ENCODE measurements at regions not wholly inside any gene's neighbourhood (a gene's known extent, or its start where the extent isn't known, plus 50 kb on each side); places are given as distances from the start of the nearest gene placed in this dataset.

DNA sequence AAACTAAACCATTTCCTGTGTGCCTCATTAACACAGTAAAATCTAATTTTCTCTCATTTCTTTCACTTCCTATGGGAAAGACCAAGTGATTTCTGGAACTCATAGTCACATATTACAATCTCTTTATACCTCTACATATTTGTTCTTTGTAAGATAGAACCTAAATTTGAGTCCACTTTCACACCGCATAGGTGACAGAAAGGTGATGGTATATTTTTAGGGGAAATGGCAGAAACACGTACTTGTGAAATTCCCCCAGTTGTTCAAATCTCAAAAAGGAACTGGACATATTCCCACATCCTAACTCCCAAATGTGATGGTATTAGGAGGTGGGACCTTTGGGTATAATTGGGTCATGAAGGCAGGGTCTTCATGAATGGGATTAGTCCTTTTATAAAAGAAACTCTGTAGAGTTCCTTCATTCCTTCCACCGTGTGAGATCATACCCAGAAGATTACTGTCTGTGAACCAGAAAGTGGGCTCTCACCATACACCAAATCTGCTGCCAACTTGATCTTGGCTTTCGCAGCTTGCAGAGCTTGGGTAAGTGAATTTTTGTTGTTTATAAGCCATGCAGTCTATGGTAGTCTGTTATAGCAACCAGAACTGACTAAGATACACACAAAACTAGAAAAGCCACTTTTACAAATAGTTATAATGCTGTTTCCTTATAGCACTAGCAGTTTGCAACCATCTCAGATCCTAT lies 542.1 kb downstream of the DSC3 start:
- POLR2A ChIA-PET (ENCODE audit: partially characterized antibody): no interaction called here
- H3K36me3 ChIP-seq (ENCODE audit: insufficient read depth, low read length): no peaks in the 10 kb centered on the region
- no peaks in the 10 kb centered on the region for H3K4me1 Mint-ChIP-seq

DNA sequence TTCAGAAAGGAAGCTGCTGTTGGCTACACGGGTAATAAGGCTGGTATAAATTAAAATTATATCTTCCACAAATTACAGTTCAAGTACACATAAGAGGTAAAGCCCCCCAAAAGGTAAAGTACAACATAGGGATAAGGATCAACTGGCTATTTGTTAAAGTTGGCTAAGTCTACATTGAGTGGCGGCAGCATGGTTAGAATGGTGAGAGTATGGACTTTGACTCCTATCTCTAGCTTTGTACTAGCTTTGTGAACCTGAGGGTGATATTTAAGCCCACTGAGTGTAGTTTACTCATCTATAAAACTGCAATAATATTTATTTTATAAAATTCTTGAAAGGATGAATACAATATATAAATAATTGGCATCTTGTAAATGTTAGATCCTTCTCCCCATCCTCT lies 542.8 kb downstream of the DSC3 start:
- POLR2A ChIA-PET (ENCODE audit: partially characterized antibody): no interaction called here
- no peaks in the 10 kb centered on the region for H3K9me3 ChIP-seq (ENCODE audit: control insufficient read depth in 1 of 2, low read length in 2 of 2)
- Mint-ChIP-seq H3K4me3 (no peak overlapping the region), H3K9me3 (peaks cover 0 to 9% (median under 1%) of the 10 kb centered on the region in 8 donors), H3K36me3 (no peaks in the 10 kb centered on the region), H3K27ac (no peak overlapping the region), H3K27me3 (no peaks in the 10 kb centered on the region), H3K4me1 (no peaks in the 10 kb centered on the region)
- no peaks in the 10 kb centered on the region for H3K4me1 ChIP-seq (ENCODE audit: insufficient read depth, low read length)
- no peaks in the 10 kb centered on the region for H3K27me3 ChIP-seq (ENCODE audit: insufficient read depth, low read length)
- intact Hi-C loops (cut with micrococcal nuclease): no loop called here
- H3K36me3 ChIP-seq (ENCODE audit: insufficient read depth, low read length): no peaks in the 10 kb centered on the region
- no peak overlapping the region for H3K4me3 ChIP-seq (ENCODE audit: low read length in 2 of 2)
- H3K27ac ChIP-seq (ENCODE audit: low read depth, low read length): no peak overlapping the region
- CTCF ChIA-PET (ENCODE audit: partially characterized antibody): no interaction called here
- DNase-seq: no peak

More for the DNA sequence above, 542.1 kb downstream of the DSC3 start:
- Histone ChIP-seq H3K27ac (ENCODE audit: low read depth, low read length) (no peak overlapping the region), H3K27me3 (ENCODE audit: insufficient read depth, low read length) (no peaks in the 10 kb centered on the region), H3K4me1 (ENCODE audit: insufficient read depth, low read length) (no peaks in the 10 kb centered on the region), H3K4me3 (ENCODE audit: low read length in 2 of 2) (no peak overlapping the region), H3K9me3 (ENCODE audit: control insufficient read depth in 1 of 2, low read length in 2 of 2) (no peaks in the 10 kb centered on the region)
- no peak for DNase-seq
- Mint-ChIP-seq H3K27ac (no peak overlapping the region), H3K9me3 (peaks cover 0 to 9% (median under 1%) of the 10 kb centered on the region in 8 donors), H3K4me3 (no peak overlapping the region), H3K36me3 (no peaks in the 10 kb centered on the region), H3K27me3 (no peaks in the 10 kb centered on the region)
- CTCF ChIA-PET (ENCODE audit: partially characterized antibody): no interaction called here
- intact Hi-C loops (cut with micrococcal nuclease): no loop called here

DNA sequence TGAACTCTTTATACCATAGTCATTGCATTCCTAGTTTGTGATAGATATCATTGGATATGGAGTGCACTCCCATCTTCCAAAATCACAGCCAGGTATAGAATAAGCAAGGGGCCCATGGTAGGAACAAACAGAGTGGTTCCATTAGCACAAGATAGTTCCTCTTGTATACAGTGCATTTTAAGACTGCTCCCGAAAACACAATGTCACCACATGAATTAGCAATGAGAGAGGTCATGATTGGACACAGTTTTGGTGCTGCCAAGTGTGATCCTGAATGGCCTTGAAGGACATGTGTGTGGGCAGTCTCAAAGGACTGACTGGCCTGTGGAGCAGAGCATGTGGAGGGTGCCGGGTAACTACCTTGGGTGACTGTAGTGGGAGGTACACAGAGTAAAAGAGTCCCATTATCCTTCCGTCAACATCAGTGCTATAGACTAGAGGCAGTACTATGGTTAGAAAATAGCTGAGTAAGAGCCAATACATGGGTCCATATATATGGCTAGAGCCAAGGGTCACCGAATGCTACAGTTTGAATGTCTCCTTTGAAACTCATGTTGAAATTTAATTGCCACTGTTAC lies 549.9 kb downstream of the DSC3 start:
- H3K27ac Mint-ChIP-seq: no peak overlapping the region
- Histone ChIP-seq H3K4me3 (ENCODE audit: low read length in 2 of 2) (no peak overlapping the region), H3K4me1 (ENCODE audit: insufficient read depth, low read length) (no peaks in the 10 kb centered on the region), H3K27ac (ENCODE audit: low read depth, low read length) (no peak overlapping the region), H3K27me3 (ENCODE audit: insufficient read depth, low read length) (no peaks in the 10 kb centered on the region), H3K9me3 (ENCODE audit: control insufficient read depth in 1 of 2, low read length in 2 of 2) (no peaks in the 10 kb centered on the region), H3K36me3 (ENCODE audit: insufficient read depth, low read length) (no peaks in the 10 kb centered on the region)
- DNase-seq: no peak
- H3K9me3 Mint-ChIP-seq: peaks cover 0 to 20% (median 10%) of the 10 kb centered on the region in 8 donors
- H3K27me3 Mint-ChIP-seq: no peaks in the 10 kb centered on the region
- ChIA-PET CTCF (ENCODE audit: partially characterized antibody) (no interaction called here), POLR2A (ENCODE audit: partially characterized antibody) (no interaction called here)
- no peak overlapping the region for H3K4me3 Mint-ChIP-seq
- H3K4me1 Mint-ChIP-seq: no peaks in the 10 kb centered on the region
- H3K36me3 Mint-ChIP-seq: no peaks in the 10 kb centered on the region
- intact Hi-C loops (cut with micrococcal nuclease): no loop called here

DNA sequence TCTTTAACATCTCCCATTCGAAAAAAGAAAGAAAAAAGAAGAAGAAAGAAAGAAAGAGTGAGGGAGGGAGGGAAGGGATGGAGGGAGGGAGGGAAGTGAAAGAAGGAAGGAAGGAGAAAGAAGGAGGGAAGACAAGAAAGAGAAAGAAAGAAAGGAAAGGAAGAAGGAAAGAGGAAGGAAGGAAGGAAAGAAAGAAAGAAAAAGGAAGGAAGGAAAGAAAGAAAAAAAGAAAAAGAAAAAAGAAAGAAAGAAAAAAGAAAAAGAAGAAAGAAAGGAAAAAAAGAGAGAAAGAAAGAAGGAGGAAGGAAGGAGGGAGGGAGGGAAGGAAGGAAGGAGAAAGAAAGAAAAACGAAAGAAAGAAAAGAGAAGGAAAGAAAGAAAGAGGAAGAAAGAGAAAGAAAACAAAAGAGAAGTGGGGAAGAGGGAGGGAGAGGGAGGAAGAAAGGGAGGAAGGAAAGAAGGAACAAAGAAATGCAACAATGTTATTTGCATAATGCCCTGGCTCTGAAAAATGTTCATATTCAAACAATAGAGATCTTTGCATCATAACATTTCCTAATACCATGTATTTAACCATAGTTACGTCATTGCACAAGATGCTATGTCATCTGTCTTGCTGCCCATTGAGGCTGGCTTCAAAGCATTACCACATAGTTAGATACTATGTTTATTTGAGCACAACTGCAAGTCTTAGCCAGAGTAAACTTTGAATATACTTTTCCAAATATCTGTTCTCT lies 550.6 kb downstream of the DSC3 start:
- intact Hi-C loops (cut with micrococcal nuclease): no loop called here
- Mint-ChIP-seq H3K27me3 (no peaks in the 10 kb centered on the region), H3K27ac (no peak overlapping the region), H3K4me3 (no peak overlapping the region), H3K9me3 (peaks cover 0 to 24% (median 11%) of the 10 kb centered on the region in 8 donors), H3K36me3 (no peaks in the 10 kb centered on the region), H3K4me1 (no peaks in the 10 kb centered on the region)
- Histone ChIP-seq H3K36me3 (ENCODE audit: insufficient read depth, low read length) (no peaks in the 10 kb centered on the region), H3K4me3 (ENCODE audit: low read length in 2 of 2) (no peak overlapping the region), H3K4me1 (ENCODE audit: insufficient read depth, low read length) (no peaks in the 10 kb centered on the region), H3K9me3 (ENCODE audit: control insufficient read depth in 1 of 2, low read length in 2 of 2) (no peaks in the 10 kb centered on the region), H3K27ac (ENCODE audit: low read depth, low read length) (no peak overlapping the region), H3K27me3 (ENCODE audit: insufficient read depth, low read length) (no peaks in the 10 kb centered on the region)
- no peak for DNase-seq
- CTCF ChIA-PET (ENCODE audit: partially characterized antibody): no interaction called here
- POLR2A ChIA-PET (ENCODE audit: partially characterized antibody): no interaction called here

DNA sequence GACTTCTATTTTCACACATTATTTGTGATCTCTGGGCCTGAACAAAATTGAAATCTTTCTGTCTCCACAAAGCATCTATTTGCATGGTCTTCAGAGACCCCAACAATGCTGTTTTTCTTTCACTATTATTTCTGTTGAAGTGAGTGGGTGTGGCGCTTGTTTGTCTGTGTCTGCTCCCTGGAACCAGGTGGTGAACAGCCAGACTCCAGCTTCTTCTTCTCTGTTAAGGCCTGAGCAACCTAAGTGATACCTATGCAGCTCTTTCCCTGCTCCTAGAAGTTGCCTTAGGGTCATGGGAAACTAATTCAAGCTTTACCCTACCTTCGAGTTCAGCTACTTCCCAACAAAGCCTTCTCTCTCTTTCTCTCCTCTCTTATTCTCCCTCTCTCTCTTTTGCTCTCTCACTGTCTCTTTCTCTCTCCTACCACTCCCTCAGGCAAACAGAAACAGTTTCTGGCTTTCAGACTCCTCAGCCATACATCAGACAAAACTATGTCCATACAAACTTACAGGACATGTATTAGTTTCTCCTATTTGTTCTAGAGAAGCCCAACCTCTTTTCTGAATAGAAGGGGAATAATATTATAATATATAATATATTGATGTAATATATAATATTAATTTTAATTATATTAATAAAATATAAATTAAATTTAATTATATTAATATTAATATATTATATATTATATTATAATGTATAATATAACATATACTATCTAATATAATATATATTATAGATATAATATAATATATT lies 552.5 kb downstream of the DSC3 start:
- DNase-seq: no peak
- Mint-ChIP-seq H3K27me3 (no peaks in the 10 kb centered on the region), H3K27ac (no peak overlapping the region), H3K36me3 (no peaks in the 10 kb centered on the region), H3K4me3 (no peak overlapping the region), H3K9me3 (peaks cover 2 to 34% (median 9%) of the 10 kb centered on the region in 8 donors), H3K4me1 (no peaks in the 10 kb centered on the region)
- H3K27ac ChIP-seq (ENCODE audit: low read depth, low read length): no peak overlapping the region
- H3K4me3 ChIP-seq (ENCODE audit: low read length in 2 of 2): no peak overlapping the region
- POLR2A ChIA-PET (ENCODE audit: partially characterized antibody): no interaction called here
- CTCF ChIA-PET (ENCODE audit: partially characterized antibody): no interaction called here
- no peaks in the 10 kb centered on the region for H3K36me3 ChIP-seq (ENCODE audit: insufficient read depth, low read length)
- H3K4me1 ChIP-seq (ENCODE audit: insufficient read depth, low read length): no peaks in the 10 kb centered on the region
- no peaks in the 10 kb centered on the region for H3K9me3 ChIP-seq (ENCODE audit: control insufficient read depth in 1 of 2, low read length in 2 of 2)
- no peaks in the 10 kb centered on the region for H3K27me3 ChIP-seq (ENCODE audit: insufficient read depth, low read length)
- intact Hi-C loops (cut with micrococcal nuclease): no loop called here

DNA sequence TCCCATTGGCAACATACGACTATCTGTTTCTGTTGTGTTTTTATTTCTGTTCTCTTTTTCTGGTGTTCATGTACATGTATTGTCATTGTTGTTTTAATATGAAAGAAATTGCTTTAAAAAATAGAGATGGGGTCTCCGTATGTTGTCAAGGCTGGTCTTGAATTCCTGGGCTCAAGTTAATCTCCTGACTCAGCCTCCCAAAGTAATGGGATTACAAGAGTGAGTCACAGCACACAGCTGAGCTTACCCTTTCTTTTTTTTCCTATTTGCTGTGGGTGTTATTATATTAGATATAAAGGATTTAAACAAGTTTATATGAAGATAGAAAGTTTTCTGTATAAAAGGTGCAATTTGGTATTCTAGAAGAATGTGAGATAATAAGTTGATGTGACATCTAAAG lies 554.6 kb downstream of the DSC3 start:
- Histone ChIP-seq H3K4me3 (ENCODE audit: low read length in 2 of 2) (no peak overlapping the region), H3K4me1 (ENCODE audit: insufficient read depth, low read length) (no peaks in the 10 kb centered on the region), H3K27me3 (ENCODE audit: insufficient read depth, low read length) (no peaks in the 10 kb centered on the region), H3K27ac (ENCODE audit: low read depth, low read length) (no peak overlapping the region), H3K36me3 (ENCODE audit: insufficient read depth, low read length) (no peaks in the 10 kb centered on the region), H3K9me3 (ENCODE audit: control insufficient read depth in 1 of 2, low read length in 2 of 2) (no peaks in the 10 kb centered on the region)
- Mint-ChIP-seq H3K36me3 (no peaks in the 10 kb centered on the region), H3K9me3 (peaks cover 2 to 28% (median 11%) of the 10 kb centered on the region in 8 donors), H3K4me1 (no peaks in the 10 kb centered on the region), H3K27ac (no peak overlapping the region), H3K4me3 (no peak overlapping the region), H3K27me3 (no peaks in the 10 kb centered on the region)
- ChIA-PET CTCF (ENCODE audit: partially characterized antibody) (no interaction called here), POLR2A (ENCODE audit: partially characterized antibody) (no interaction called here)
- no peak for DNase-seq
- intact Hi-C loops (cut with micrococcal nuclease): no loop called here

DNA sequence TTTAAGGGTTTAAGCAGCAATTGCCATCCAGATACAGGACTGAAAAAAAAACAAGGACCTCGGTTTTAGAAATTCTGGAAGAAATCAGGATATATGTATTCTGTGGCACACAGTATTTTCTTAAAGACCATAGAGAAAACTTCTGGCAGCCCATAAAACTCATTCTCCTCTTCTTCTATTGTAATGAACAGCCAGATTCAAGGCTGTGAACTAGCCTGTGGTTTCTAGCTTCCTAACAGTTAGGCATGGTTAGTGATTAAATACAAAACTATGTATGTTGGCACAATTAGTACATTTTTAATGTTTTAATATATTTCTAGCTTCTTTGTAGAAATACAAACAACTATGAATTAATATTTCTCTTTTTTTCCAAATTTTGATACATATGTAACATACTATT lies 555.7 kb downstream of the DSC3 start:
- Histone ChIP-seq H3K27ac (ENCODE audit: low read depth, low read length) (no peak overlapping the region), H3K27me3 (ENCODE audit: insufficient read depth, low read length) (no peaks in the 10 kb centered on the region), H3K9me3 (ENCODE audit: control insufficient read depth in 1 of 2, low read length in 2 of 2) (no peaks in the 10 kb centered on the region), H3K4me3 (ENCODE audit: low read length in 2 of 2) (no peak overlapping the region), H3K36me3 (ENCODE audit: insufficient read depth, low read length) (no peaks in the 10 kb centered on the region), H3K4me1 (ENCODE audit: insufficient read depth, low read length) (no peaks in the 10 kb centered on the region)
- Mint-ChIP-seq H3K4me3 (no peak overlapping the region), H3K36me3 (no peaks in the 10 kb centered on the region), H3K27me3 (no peaks in the 10 kb centered on the region), H3K9me3 (peaks cover 2 to 24% (median 7%) of the 10 kb centered on the region in 8 donors), H3K4me1 (no peaks in the 10 kb centered on the region), H3K27ac (no peak overlapping the region)
- ChIA-PET POLR2A (ENCODE audit: partially characterized antibody) (no interaction called here), CTCF (ENCODE audit: partially characterized antibody) (no interaction called here)
- intact Hi-C loops (cut with micrococcal nuclease): no loop called here
- DNase-seq: no peak

All from CD4-positive, alpha-beta memory T cell (primary cell).